ENCODE measurements at regions not wholly inside any gene's neighbourhood (a gene's known extent, or its start where the extent isn't known, plus 50 kb on each side); places are given as distances from the start of the nearest gene placed in this dataset.

DNA sequence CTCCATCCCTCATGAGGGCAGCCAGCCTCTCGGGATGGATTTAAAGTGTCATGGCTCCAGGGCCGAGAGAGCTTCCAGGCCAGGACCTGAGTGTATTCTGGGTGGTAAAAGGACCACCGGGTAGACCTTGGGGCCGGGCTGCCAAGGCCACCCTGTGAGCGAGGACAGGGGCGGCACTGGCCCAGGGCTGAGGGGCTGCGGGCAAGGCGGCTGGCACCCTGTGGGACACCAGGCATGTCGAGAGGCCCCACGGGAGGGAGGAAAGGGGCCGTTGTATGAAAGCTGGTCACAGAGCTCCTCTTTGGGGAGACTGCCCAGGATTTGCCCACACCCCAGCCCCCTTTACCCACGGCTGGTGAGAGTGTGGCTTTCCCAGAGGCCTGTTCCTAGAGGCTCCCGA, 92.3 kb upstream of the RTL6 start:
- Mint-ChIP-seq H3K36me3 (peaks cover 5% of the 10 kb centered on the region; the same call in 1 of the 2 replicates), H3K9me3 (peaks cover 13% of the 10 kb centered on the region), H3K4me3 (no peak overlapping the region), H3K4me1 (peaks cover 9% of the 10 kb centered on the region), H3K27ac (no peak overlapping the region), H3K27me3 (ENCODE audit: low read depth) (peaks cover 2% of the 10 kb centered on the region; the same call in 1 of the 2 replicates)
- POLR2A ChIA-PET = no interaction called here
- ATAC-seq = no peak
- CTCF ChIA-PET = interaction anchor here (1.0 kb wide), 1 partner anchor 37 kb away, joined by 3 read pairs; no protein-coding TSS in a partner anchor
- TF ChIP-seq, protein P1, sequence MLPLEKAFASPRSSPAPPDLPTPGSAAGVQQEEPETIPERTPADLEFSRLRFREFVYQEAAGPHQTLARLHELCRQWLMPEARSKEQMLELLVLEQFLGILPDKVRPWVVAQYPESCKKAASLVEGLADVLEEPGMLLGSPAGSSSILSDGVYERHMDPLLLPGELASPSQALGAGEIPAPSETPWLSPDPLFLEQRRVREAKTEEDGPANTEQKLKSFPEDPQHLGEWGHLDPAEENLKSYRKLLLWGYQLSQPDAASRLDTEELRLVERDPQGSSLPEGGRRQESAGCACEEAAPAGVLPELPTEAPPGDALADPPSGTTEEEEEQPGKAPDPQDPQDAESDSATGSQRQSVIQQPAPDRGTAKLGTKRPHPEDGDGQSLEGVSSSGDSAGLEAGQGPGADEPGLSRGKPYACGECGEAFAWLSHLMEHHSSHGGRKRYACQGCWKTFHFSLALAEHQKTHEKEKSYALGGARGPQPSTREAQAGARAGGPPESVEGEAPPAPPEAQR (CRISPR knock-in tag; IDR thresholded peaks at IDR 0.05) = no peak
- TF ChIP-seq, protein P2, sequence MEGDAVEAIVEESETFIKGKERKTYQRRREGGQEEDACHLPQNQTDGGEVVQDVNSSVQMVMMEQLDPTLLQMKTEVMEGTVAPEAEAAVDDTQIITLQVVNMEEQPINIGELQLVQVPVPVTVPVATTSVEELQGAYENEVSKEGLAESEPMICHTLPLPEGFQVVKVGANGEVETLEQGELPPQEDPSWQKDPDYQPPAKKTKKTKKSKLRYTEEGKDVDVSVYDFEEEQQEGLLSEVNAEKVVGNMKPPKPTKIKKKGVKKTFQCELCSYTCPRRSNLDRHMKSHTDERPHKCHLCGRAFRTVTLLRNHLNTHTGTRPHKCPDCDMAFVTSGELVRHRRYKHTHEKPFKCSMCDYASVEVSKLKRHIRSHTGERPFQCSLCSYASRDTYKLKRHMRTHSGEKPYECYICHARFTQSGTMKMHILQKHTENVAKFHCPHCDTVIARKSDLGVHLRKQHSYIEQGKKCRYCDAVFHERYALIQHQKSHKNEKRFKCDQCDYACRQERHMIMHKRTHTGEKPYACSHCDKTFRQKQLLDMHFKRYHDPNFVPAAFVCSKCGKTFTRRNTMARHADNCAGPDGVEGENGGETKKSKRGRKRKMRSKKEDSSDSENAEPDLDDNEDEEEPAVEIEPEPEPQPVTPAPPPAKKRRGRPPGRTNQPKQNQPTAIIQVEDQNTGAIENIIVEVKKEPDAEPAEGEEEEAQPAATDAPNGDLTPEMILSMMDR (IDR thresholded peaks at IDR 0.05) = no peak
- TF ChIP-seq, protein P3, sequence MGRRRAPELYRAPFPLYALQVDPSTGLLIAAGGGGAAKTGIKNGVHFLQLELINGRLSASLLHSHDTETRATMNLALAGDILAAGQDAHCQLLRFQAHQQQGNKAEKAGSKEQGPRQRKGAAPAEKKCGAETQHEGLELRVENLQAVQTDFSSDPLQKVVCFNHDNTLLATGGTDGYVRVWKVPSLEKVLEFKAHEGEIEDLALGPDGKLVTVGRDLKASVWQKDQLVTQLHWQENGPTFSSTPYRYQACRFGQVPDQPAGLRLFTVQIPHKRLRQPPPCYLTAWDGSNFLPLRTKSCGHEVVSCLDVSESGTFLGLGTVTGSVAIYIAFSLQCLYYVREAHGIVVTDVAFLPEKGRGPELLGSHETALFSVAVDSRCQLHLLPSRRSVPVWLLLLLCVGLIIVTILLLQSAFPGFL (CRISPR knock-in tag; IDR thresholded peaks at IDR 0.05; ENCODE audit: borderline replicate concordance) = no peak
- TF ChIP-seq, protein P4, sequence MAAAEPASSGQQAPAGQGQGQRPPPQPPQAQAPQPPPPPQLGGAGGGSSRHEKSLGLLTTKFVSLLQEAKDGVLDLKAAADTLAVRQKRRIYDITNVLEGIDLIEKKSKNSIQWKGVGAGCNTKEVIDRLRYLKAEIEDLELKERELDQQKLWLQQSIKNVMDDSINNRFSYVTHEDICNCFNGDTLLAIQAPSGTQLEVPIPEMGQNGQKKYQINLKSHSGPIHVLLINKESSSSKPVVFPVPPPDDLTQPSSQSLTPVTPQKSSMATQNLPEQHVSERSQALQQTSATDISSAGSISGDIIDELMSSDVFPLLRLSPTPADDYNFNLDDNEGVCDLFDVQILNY (CRISPR knock-in tag; IDR thresholded peaks at IDR 0.05) = no peak
- no peak for TF ChIP-seq FOXK1 (CRISPR knock-in tag; IDR thresholded peaks at IDR 0.05)
- DNase-seq (ENCODE audit: low spot score) = no peak

DNA sequence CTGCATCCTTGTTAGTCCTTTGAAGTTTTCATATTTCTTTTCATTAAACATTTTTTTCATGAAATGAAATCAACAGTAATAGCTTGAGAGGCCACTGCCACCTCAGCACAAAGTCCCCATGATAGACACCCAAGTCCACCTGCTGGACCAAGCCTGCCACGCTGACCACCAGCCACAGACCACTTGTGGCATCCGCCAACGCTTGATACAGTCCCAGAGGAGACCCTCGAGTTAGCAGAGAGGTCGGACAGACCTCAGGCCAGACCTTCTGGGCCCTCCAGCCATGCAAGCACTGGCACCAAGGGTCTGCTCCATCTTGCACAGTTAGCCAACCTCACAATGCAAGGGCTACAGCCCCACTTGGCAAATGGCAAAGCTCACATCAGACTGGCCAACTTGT, 91.8 kb upstream of the RTL6 start:
- POLR2A ChIA-PET = no interaction called here
- CTCF ChIA-PET = interaction anchor here (1.0 kb wide), 1 partner anchor 37 kb away, joined by 3 read pairs; no protein-coding TSS in a partner anchor
- peaks cover 13% of the 10 kb centered on the region for H3K9me3 Mint-ChIP-seq
- no peak overlapping the region for H3K4me3 Mint-ChIP-seq
- H3K4me1 Mint-ChIP-seq = peaks cover 5% of the 10 kb centered on the region
- H3K27ac Mint-ChIP-seq = no peak overlapping the region
- H3K27me3 Mint-ChIP-seq (ENCODE audit: low read depth) = peaks cover 2% of the 10 kb centered on the region; the same call in 1 of the 2 replicates
- no peak for DNase-seq (ENCODE audit: low spot score)
- peaks cover 5% of the 10 kb centered on the region; the same call in 1 of the 2 replicates for H3K36me3 Mint-ChIP-seq
- ATAC-seq = no peak
- TF ChIP-seq, protein P5, sequence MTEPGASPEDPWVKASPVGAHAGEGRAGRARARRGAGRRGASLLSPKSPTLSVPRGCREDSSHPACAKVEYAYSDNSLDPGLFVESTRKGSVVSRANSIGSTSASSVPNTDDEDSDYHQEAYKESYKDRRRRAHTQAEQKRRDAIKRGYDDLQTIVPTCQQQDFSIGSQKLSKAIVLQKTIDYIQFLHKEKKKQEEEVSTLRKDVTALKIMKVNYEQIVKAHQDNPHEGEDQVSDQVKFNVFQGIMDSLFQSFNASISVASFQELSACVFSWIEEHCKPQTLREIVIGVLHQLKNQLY (CRISPR knock-in tag; IDR thresholded peaks at IDR 0.05) = no peak
- TF ChIP-seq, protein P6, sequence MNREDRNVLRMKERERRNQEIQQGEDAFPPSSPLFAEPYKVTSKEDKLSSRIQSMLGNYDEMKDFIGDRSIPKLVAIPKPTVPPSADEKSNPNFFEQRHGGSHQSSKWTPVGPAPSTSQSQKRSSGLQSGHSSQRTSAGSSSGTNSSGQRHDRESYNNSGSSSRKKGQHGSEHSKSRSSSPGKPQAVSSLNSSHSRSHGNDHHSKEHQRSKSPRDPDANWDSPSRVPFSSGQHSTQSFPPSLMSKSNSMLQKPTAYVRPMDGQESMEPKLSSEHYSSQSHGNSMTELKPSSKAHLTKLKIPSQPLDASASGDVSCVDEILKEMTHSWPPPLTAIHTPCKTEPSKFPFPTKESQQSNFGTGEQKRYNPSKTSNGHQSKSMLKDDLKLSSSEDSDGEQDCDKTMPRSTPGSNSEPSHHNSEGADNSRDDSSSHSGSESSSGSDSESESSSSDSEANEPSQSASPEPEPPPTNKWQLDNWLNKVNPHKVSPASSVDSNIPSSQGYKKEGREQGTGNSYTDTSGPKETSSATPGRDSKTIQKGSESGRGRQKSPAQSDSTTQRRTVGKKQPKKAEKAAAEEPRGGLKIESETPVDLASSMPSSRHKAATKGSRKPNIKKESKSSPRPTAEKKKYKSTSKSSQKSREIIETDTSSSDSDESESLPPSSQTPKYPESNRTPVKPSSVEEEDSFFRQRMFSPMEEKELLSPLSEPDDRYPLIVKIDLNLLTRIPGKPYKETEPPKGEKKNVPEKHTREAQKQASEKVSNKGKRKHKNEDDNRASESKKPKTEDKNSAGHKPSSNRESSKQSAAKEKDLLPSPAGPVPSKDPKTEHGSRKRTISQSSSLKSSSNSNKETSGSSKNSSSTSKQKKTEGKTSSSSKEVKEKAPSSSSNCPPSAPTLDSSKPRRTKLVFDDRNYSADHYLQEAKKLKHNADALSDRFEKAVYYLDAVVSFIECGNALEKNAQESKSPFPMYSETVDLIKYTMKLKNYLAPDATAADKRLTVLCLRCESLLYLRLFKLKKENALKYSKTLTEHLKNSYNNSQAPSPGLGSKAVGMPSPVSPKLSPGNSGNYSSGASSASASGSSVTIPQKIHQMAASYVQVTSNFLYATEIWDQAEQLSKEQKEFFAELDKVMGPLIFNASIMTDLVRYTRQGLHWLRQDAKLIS (CRISPR knock-in tag; IDR thresholded peaks at IDR 0.05; ENCODE audit: borderline replicate concordance) = no peak
- TF ChIP-seq ZNF232 (CRISPR knock-in tag; IDR thresholded peaks at IDR 0.05) = no peak
- TF ChIP-seq, protein P7, sequence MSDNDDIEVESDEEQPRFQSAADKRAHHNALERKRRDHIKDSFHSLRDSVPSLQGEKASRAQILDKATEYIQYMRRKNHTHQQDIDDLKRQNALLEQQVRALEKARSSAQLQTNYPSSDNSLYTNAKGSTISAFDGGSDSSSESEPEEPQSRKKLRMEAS (CRISPR knock-in tag; IDR thresholded peaks at IDR 0.05) = no peak
- TF ChIP-seq EMX1 (CRISPR knock-in tag; IDR thresholded peaks at IDR 0.05) = no peak
- TF ChIP-seq ZBTB21 (CRISPR knock-in tag; IDR thresholded peaks at IDR 0.05; ENCODE audit: borderline replicate concordance) = no peak
- TF ChIP-seq NR3C1 (CRISPR knock-in tag; conservative IDR thresholded peaks at IDR 0.05; ENCODE audit: low read depth) = no peak
- TF ChIP-seq, protein P8, sequence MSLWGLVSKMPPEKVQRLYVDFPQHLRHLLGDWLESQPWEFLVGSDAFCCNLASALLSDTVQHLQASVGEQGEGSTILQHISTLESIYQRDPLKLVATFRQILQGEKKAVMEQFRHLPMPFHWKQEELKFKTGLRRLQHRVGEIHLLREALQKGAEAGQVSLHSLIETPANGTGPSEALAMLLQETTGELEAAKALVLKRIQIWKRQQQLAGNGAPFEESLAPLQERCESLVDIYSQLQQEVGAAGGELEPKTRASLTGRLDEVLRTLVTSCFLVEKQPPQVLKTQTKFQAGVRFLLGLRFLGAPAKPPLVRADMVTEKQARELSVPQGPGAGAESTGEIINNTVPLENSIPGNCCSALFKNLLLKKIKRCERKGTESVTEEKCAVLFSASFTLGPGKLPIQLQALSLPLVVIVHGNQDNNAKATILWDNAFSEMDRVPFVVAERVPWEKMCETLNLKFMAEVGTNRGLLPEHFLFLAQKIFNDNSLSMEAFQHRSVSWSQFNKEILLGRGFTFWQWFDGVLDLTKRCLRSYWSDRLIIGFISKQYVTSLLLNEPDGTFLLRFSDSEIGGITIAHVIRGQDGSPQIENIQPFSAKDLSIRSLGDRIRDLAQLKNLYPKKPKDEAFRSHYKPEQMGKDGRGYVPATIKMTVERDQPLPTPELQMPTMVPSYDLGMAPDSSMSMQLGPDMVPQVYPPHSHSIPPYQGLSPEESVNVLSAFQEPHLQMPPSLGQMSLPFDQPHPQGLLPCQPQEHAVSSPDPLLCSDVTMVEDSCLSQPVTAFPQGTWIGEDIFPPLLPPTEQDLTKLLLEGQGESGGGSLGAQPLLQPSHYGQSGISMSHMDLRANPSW (CRISPR knock-in tag; conservative IDR thresholded peaks at IDR 0.05; ENCODE audit: low read depth) = no peak
- TF ChIP-seq JAZF1 (CRISPR knock-in tag; IDR thresholded peaks at IDR 0.05) = no peak
- no peak for TF ChIP-seq ZNF121 (CRISPR knock-in tag; IDR thresholded peaks at IDR 0.05)
- no peak for TF ChIP-seq ZNF317 (CRISPR knock-in tag; IDR thresholded peaks at IDR 0.05; ENCODE audit: borderline replicate concordance, low read depth)
- TF ChIP-seq, protein P9, sequence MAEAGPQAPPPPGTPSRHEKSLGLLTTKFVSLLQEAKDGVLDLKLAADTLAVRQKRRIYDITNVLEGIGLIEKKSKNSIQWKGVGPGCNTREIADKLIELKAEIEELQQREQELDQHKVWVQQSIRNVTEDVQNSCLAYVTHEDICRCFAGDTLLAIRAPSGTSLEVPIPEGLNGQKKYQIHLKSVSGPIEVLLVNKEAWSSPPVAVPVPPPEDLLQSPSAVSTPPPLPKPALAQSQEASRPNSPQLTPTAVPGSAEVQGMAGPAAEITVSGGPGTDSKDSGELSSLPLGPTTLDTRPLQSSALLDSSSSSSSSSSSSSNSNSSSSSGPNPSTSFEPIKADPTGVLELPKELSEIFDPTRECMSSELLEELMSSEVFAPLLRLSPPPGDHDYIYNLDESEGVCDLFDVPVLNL (CRISPR knock-in tag; IDR thresholded peaks at IDR 0.05; ENCODE audit: borderline replicate concordance, low read depth) = no peak

All from WTC11 (cell line).